Renal pelvis (tissue), 1 donor: ENCODE measurements at regions not wholly inside any gene's neighbourhood (a gene's known extent, or its start where the extent isn't known, plus 50 kb on each side); places are given as distances from the start of the nearest gene placed in this dataset.
"Not testable (repeated sequence)": the region's sequence is repeated elsewhere in the genome, so short reads cannot be mapped to it uniquely, and the experiment has no call there.

Experiments used
- DNase-seq: peaks from one replicate; pipeline ENCODE4 v3.0.0-alpha.2; 2013

GRCh38 chr22:22193923-22194322 is 50.7 kb upstream of the VPREB1 start:
- DNase-seq: no peak

- not testable (repeated sequence) for DNase-seq
Observed at GRCh38 chr22:22193462-22193861, 51.1 kb upstream of the VPREB1 start.

GRCh38 chr22:22193006-22193405 is 51.6 kb upstream of the VPREB1 start:
- DNase-seq: not testable (repeated sequence)

GRCh38 chr22:22189796-22190195 is 54.8 kb upstream of the VPREB1 start:
- not testable (repeated sequence) for DNase-seq

DNA sequence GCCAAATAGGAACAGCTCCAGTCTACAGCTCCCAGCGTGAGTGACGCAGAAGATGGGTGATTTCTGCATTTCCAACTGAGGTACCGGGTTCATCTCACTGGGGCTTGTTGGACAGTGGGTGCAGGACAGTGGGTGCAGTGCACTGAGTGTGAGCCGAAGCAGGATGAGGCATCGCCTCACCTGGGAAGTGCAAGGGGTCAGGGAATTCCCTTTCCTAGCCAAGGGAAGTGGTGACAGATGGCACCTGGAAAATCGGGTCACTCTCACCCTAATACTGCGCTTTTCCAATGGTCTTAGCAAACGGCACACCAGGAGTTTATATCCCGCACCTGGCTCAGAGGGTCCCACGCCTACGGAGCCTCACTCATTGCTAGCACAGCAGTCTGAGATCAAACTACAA is 56.7 kb upstream of the VPREB1 start:
- not testable (repeated sequence) for DNase-seq

DNA sequence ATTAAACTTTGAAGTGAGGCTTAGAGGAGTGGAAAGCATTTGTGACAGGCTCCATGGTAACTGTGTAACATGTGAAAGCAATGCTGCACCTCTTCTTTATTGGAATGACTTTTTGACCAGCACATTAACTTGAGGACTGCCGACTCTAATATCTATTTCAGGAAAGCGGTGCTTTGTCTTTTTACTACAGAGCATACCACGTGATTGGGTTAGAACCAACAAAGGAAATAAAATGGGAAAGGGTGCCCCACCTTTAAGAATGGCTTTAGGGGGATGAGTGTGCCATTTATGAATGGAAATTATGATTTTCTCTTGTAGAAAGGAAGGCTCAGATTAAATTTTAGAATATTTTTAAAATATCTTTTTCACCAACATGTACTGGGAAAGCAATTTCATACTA is 57.3 kb upstream of the VPREB1 start:
- DNase-seq: no peak

DNA sequence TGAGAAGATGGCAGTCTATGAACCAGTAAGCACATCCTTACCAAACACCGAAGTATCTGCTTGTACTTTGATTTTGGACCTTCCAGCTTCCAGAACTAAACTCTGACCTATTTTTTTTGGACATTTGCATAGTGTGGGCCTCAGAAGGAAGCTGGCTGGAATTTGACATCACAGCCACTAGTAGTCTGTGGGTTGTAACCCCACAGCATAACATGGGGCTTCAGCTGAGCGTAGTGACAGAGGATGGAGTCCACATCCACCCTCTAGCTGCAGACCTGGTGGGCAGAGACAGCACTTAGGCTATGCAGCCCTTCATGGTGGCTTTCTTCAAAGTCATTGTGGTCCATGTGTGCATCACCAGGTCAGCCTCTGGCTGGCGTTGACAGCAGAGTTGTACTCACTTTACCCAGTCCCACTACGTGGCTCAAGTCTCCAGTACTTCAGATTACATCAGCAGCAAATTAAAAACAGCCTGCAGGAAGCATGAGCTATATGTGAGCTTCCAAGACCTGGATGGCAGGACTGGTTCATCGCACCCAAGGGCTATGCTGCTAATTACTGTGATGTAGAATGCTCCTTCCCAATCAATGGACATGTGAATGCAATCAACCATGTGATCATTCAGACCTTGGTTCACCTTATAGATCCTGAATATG is 58.6 kb upstream of the VPREB1 start:
- DNase-seq: no peak

GRCh38 chr22:22185217-22185616 is 59.4 kb upstream of the VPREB1 start:
- no peak for DNase-seq

GRCh38 chr22:22184277-22184807 is 60.2 kb upstream of the VPREB1 start:
- no peak for DNase-seq

GRCh38 chr22:22182990-22183264 is 61.7 kb upstream of the VPREB1 start:
- DNase-seq: no peak

DNA sequence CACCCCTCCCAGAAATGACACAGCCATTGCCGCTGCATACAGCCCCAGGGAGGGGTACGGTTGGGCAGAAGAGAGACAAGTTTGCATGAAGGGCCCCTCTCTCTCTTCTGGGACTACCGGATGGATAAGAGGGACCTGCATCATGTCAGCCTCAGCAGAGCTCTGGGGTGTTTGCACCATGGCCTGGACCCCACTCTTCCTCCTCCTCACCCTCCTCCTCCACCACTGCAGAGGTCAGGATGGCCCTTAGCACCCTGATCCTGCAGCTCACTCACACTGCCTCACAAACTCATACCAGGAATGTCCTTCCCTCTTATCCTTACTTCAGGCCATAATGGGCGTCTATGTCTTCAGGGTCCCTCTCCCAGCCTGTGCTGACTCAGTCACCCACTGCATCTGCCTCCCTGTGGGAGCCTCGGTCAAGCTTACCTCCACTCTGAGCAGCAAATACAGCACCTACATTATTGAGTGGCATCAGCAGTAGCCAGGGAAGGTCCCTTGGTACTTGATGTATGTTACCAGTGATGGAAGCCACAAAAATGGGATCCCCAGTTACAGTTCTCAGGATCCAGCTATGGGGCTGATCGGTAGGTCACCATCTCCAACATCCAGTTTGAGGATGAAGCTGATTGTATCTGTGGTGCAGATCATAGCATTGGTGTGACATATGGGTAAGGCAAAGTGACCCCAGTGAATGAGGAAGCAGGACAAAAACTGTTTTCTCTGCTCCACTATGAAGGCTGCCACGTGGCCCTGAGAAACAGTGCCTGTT is 62.2 kb upstream of the VPREB1 start:
- no peak for DNase-seq

GRCh38 chr22:22181341-22181850 is 63.2 kb upstream of the VPREB1 start:
- DNase-seq: peak; percentile 78

DNA sequence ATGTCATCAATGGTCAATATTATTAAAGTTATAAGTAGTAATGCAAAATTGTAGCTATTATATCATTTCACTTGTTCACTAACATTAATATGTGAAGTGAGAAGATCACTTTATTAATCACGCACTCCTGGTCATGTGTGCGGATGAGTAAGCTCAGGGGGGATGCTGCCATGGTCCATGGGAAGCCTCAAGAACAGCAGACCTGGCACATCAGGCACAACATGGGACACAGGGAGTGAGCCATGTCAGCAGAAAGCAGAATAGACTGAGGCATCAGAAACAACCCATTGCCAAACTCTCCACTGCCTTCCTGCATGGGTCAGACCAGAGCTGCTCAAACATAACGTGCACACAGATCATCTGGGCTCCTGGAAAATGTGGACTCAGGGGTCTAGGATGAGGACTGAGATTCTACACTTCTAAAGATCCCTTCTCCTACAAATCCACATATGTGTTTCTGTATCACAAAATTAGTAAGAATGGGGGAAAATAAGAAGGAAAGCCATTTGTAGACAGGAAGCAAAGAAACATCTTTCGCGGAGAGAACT is 63.8 kb upstream of the VPREB1 start:
- no peak for DNase-seq

GRCh38 chr22:22179858-22180257 is 64.7 kb upstream of the VPREB1 start:
- DNase-seq: no peak

- DNase-seq: no peak
Observed at GRCh38 chr22:22178992-22179391, 65.6 kb upstream of the VPREB1 start.

- DNase-seq: no peak
Observed at GRCh38 chr22:22178355-22178965, 66.1 kb upstream of the VPREB1 start.

GRCh38 chr22:22176929-22177616 is 67.5 kb upstream of the VPREB1 start:
- DNase-seq: no peak

DNA sequence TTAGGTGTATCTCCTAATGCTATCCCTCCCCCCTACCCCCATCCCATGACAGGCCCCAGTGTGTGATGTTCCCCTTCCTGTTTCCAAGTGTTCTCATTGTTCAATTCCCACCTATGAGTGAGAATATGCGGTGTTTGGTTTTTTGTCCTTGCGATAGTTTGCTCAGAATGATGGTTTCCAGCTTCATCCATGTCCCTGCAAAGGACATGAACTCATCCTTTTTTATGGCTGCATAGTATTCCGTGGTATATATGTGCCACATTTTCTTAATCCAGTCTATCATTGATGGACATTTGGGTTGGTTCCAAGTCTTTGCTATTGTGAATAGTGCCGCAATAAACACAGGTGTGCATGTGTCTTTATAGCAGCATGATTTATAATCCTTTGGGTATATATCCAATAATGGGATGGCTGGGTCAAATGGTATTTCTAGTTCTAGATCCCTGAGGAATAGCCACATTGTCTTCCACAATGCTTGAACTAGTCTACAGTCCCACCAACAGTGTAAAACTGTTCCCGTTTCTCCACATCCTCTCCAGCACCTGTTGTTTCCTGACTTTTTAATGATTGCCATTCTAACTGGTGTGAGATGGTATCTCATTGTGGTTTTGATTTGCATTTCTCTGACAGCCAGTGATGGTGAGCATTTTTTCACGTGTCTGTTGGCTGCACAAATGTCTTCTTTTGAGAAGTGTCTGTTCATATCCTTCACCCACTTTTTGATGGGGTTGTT is 71.5 kb upstream of the VPREB1 start:
- not testable (repeated sequence) for DNase-seq

DNA sequence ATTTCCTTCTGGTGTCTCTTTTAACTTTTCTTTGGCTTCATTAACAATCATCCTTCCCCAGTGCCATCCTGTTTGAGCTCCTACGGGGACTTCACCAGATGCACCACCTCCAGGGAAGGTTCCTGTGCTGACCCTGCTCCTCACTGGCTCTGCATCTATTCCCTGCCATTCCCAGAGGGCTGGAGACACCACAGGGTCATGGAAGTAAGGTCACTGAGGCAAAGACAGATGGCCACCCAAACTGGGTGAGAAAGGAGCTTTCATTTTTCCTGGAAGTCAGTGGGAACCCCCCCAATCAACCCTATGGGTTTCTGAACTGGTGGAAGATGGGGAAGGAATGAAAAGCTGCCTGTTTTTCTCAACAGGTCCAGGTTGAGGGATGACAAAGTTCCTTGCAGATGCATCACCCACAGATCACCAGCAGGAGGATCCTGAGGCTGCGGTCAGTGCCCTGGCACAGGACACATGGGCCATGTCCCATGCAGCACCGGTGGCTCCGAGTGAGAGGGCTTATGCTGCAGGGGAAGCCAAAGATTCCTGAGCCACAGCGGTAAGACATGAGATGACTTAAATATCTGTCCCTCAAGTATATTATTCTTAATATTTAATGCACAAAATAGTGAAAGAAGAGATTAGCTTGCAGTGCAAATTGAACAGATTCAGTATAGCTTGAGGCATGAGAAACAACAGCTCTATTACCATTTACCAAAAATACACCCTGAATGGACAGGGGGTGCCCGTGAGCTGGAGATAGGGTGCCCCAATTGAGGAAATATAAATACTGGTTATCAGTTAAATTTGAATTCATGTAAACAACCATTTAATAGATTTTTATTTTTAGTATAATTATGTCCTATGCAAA is 73.0 kb upstream of the VPREB1 start:
- no peak for DNase-seq

GRCh38 chr22:22169923-22170322 is 74.7 kb upstream of the VPREB1 start:
- no peak for DNase-seq
